Large intestine (tissue), 3 donors: ENCODE measurements at regions not wholly inside any gene's neighbourhood (a gene's known extent, or its start where the extent isn't known, plus 50 kb on each side); places are given as distances from the start of the nearest gene placed in this dataset.
"Not testable (repeated sequence)": the region's sequence is repeated elsewhere in the genome, so short reads cannot be mapped to it uniquely, and the experiment has no call there.

Experiments used
- DNase-seq, 2 donors: peaks; one replicate each; pipeline versions ENCODE4 v3.0.0 to v3.0.0-alpha.2; 2013
- H3K27ac ChIP-seq: one replicate; pipeline ENCODE4 v1.5.1; 2013; ENCODE audit warnings: low read length
- H3K27me3 ChIP-seq: 2 replicates; pipeline ENCODE4 v1.6.1; 2013; ENCODE audit warnings: low read length; ENCODE audit not compliant: control insufficient read depth, insufficient read depth
- H3K36me3 ChIP-seq: 2 replicates; pipeline ENCODE4 v1.6.1; 2013; ENCODE audit warnings: low read length; ENCODE audit not compliant: control insufficient read depth, insufficient read depth
- H3K4me1 ChIP-seq: one replicate; pipeline ENCODE4 v1.6.1; 2013; ENCODE audit warnings: low read length; ENCODE audit not compliant: control insufficient read depth, insufficient read depth
- H3K4me3 ChIP-seq: one replicate; pipeline ENCODE4 v1.5.1; 2013; ENCODE audit warnings: low read length
- H3K9me3 ChIP-seq: one replicate; pipeline ENCODE4 v1.6.1; 2013; ENCODE audit warnings: mild to moderate bottlenecking, low read depth, low read length, moderate library complexity; ENCODE audit not compliant: control insufficient read depth
- WGBS: methylation state at CpG from one replicate; pipeline ENCODE4 v1.1.5; 2013; ENCODE audit warnings: low lambda C conversion rate; ENCODE audit not compliant: insufficient coverage; 5-methylcytosine and 5-hydroxymethylcytosine counted together

GRCh38 chr9:111744363-111744762 is 50.4 kb downstream of the SHOC1 start:
- DNase-seq: peak in 1 of 2 donors; percentile 6
- H3K9me3 ChIP-seq: peaks cover 2% of the 10 kb centered on the region
- H3K36me3 ChIP-seq: no peaks in the 10 kb centered on the region
- no peaks in the 10 kb centered on the region for H3K27me3 ChIP-seq
- no peak overlapping the region for H3K4me3 ChIP-seq
- no peaks in the 10 kb centered on the region for H3K4me1 ChIP-seq
- H3K27ac ChIP-seq: no peak overlapping the region

GRCh38 chr9:111743275-111743674 is 51.5 kb downstream of the SHOC1 start:
- no peak for DNase-seq
- Histone ChIP-seq H3K9me3 (no peaks in the 10 kb centered on the region), H3K27ac (no peak overlapping the region), H3K4me1 (no peaks in the 10 kb centered on the region), H3K4me3 (no peak overlapping the region), H3K27me3 (no peaks in the 10 kb centered on the region), H3K36me3 (no peaks in the 10 kb centered on the region)
- 100% methylated on average over 1 of the region's 4 CpGs for WGBS

- Histone ChIP-seq H3K9me3 (peaks cover 2% of the 10 kb centered on the region), H3K4me3 (no peak overlapping the region), H3K4me1 (no peaks in the 10 kb centered on the region), H3K36me3 (no peaks in the 10 kb centered on the region), H3K27me3 (no peaks in the 10 kb centered on the region), H3K27ac (no peak overlapping the region)
- DNase-seq: no peak
- 97% methylated on average over 10 of the region's 19 CpGs for WGBS
Measured at GRCh38 chr9:111740739-111741138, 54.0 kb downstream of the SHOC1 start.

- Histone ChIP-seq H3K4me1 (no peaks in the 10 kb centered on the region), H3K9me3 (peaks cover 2% of the 10 kb centered on the region), H3K27me3 (no peaks in the 10 kb centered on the region), H3K27ac (no peak overlapping the region), H3K36me3 (no peaks in the 10 kb centered on the region), H3K4me3 (no peak overlapping the region)
- DNase-seq: no peak
Measured at GRCh38 chr9:111736714-111737113, 58.0 kb downstream of the SHOC1 start.

GRCh38 chr9:111735344-111735743 is 59.4 kb downstream of the SHOC1 start:
- not testable (repeated sequence) for H3K27me3 ChIP-seq, H3K4me3 ChIP-seq, H3K36me3 ChIP-seq, H3K9me3 ChIP-seq, H3K4me1 ChIP-seq, H3K27ac ChIP-seq, DNase-seq
- no CpG with 5 or more reads among the region's 2 CpGs for WGBS

- Histone ChIP-seq H3K4me3 (no peak overlapping the region), H3K27ac (no peak overlapping the region), H3K9me3 (peaks cover 2% of the 10 kb centered on the region), H3K4me1 (no peaks in the 10 kb centered on the region), H3K27me3 (no peaks in the 10 kb centered on the region), H3K36me3 (no peaks in the 10 kb centered on the region)
- DNase-seq: no peak
Measured at GRCh38 chr9:111731928-111732327, 62.8 kb downstream of the SHOC1 start.

GRCh38 chr9:111730937-111731567 is 63.7 kb downstream of the SHOC1 start:
- no peaks in the 10 kb centered on the region for H3K36me3 ChIP-seq
- H3K4me3 ChIP-seq: no peak overlapping the region
- H3K4me1 ChIP-seq: no peaks in the 10 kb centered on the region
- no CpG with 5 or more reads among the region's 3 CpGs for WGBS
- H3K27ac ChIP-seq: no peak overlapping the region
- H3K9me3 ChIP-seq: peaks cover under 1% of the 10 kb centered on the region
- no peak for DNase-seq
- no peaks in the 10 kb centered on the region for H3K27me3 ChIP-seq

- DNase-seq: no peak
- WGBS: no CpG with 5 or more reads among the region's 2 CpGs
- no peaks in the 10 kb centered on the region for H3K4me1 ChIP-seq
- no peaks in the 10 kb centered on the region for H3K27me3 ChIP-seq
- H3K36me3 ChIP-seq: no peaks in the 10 kb centered on the region
- no peak overlapping the region for H3K27ac ChIP-seq
- no peak overlapping the region for H3K4me3 ChIP-seq
- H3K9me3 ChIP-seq: no peaks in the 10 kb centered on the region
Measured at GRCh38 chr9:111728617-111729366, 65.9 kb downstream of the SHOC1 start.

- Histone ChIP-seq H3K9me3 (no peaks in the 10 kb centered on the region), H3K27ac (no peak overlapping the region), H3K4me3 (no peak overlapping the region), H3K4me1 (no peaks in the 10 kb centered on the region), H3K36me3 (no peaks in the 10 kb centered on the region), H3K27me3 (no peaks in the 10 kb centered on the region)
- no peak for DNase-seq
Measured at GRCh38 chr9:111728143-111728542, 66.6 kb downstream of the SHOC1 start.

- Histone ChIP-seq H3K27ac (no peak overlapping the region), H3K36me3 (no peaks in the 10 kb centered on the region), H3K9me3 (no peaks in the 10 kb centered on the region), H3K4me3 (no peak overlapping the region), H3K27me3 (no peaks in the 10 kb centered on the region), H3K4me1 (no peaks in the 10 kb centered on the region)
- DNase-seq: no peak
Measured at GRCh38 chr9:111726949-111727348, 65.5 kb downstream of the GNG10 start.

- no peak overlapping the region for H3K27ac ChIP-seq
- H3K4me3 ChIP-seq: no peak overlapping the region
- no peaks in the 10 kb centered on the region for H3K9me3 ChIP-seq
- no peaks in the 10 kb centered on the region for H3K4me1 ChIP-seq
- DNase-seq: no peak
- H3K36me3 ChIP-seq: no peaks in the 10 kb centered on the region
- no peaks in the 10 kb centered on the region for H3K27me3 ChIP-seq
Measured at GRCh38 chr9:111720174-111720573, 58.8 kb downstream of the GNG10 start.
